ENCODE measurements at regions not wholly inside any gene's neighbourhood (a gene's known extent, or its start where the extent isn't known, plus 50 kb on each side); places are given as distances from the start of the nearest gene placed in this dataset.

- TF ChIP-seq POLR2A (IDR thresholded peaks at IDR 0.05; ENCODE audit: extremely low read depth, insufficient read length), result no peak
- no peak for TF ChIP-seq CTCF (IDR thresholded peaks at IDR 0.05; ENCODE audit: low read depth, low read length)
- TF ChIP-seq MAX (IDR thresholded peaks at IDR 0.05; ENCODE audit: low read depth, low read length), result no peak
- no peak for TF ChIP-seq MYC (IDR thresholded peaks at IDR 0.05; ENCODE audit: low read depth, low read length)
- DNase-seq (ENCODE audit: low read depth), result no peak
- no peak overlapping the region for H3K4me3 ChIP-seq (ENCODE audit: low read depth, low read length)
Measured at GRCh38 chr11:97638641-97639224, 1248.9 kb downstream of the JRKL start.

GRCh38 chr11:97641988-97642387 lies 1252.2 kb downstream of the JRKL start:
- no peak overlapping the region for H3K4me3 ChIP-seq (ENCODE audit: low read depth, low read length)
- no peak for TF ChIP-seq POLR2A (IDR thresholded peaks at IDR 0.05; ENCODE audit: extremely low read depth, insufficient read length)
- no peak for TF ChIP-seq CTCF (IDR thresholded peaks at IDR 0.05; ENCODE audit: low read depth, low read length)
- TF ChIP-seq MAX (IDR thresholded peaks at IDR 0.05; ENCODE audit: low read depth, low read length), result no peak
- TF ChIP-seq MYC (IDR thresholded peaks at IDR 0.05; ENCODE audit: low read depth, low read length), result no peak
- DNase-seq (ENCODE audit: low read depth), result no peak

GRCh38 chr11:97645736-97646135 lies 1255.9 kb downstream of the JRKL start:
- DNase-seq (ENCODE audit: low read depth), result no peak
- TF ChIP-seq MYC (IDR thresholded peaks at IDR 0.05; ENCODE audit: low read depth, low read length), result no peak
- TF ChIP-seq CTCF (IDR thresholded peaks at IDR 0.05; ENCODE audit: low read depth, low read length), result no peak
- TF ChIP-seq MAX (IDR thresholded peaks at IDR 0.05; ENCODE audit: low read depth, low read length), result no peak
- no peak for TF ChIP-seq POLR2A (IDR thresholded peaks at IDR 0.05; ENCODE audit: extremely low read depth, insufficient read length)
- H3K4me3 ChIP-seq (ENCODE audit: low read depth, low read length), result no peak overlapping the region

GRCh38 chr11:97656356-97656755 lies 1266.5 kb downstream of the JRKL start:
- H3K4me3 ChIP-seq (ENCODE audit: low read depth, low read length), result no peak overlapping the region
- no peak for TF ChIP-seq CTCF (IDR thresholded peaks at IDR 0.05; ENCODE audit: low read depth, low read length)
- TF ChIP-seq MYC (IDR thresholded peaks at IDR 0.05; ENCODE audit: low read depth, low read length), result no peak
- TF ChIP-seq POLR2A (IDR thresholded peaks at IDR 0.05; ENCODE audit: extremely low read depth, insufficient read length), result no peak
- no peak for TF ChIP-seq MAX (IDR thresholded peaks at IDR 0.05; ENCODE audit: low read depth, low read length)
- DNase-seq (ENCODE audit: low read depth), result no peak

- TF ChIP-seq CTCF (IDR thresholded peaks at IDR 0.05; ENCODE audit: low read depth, low read length) (no peak), POLR2A (IDR thresholded peaks at IDR 0.05; ENCODE audit: extremely low read depth, insufficient read length) (no peak)
- DNase-seq (ENCODE audit: low read depth), result no peak
- H3K4me3 ChIP-seq (ENCODE audit: low read depth, low read length), result no peak overlapping the region
Measured at GRCh38 chr11:97657852-97658251, 1268.0 kb downstream of the JRKL start.

- DNase-seq (ENCODE audit: low read depth), result no peak
- TF ChIP-seq MAX (IDR thresholded peaks at IDR 0.05; ENCODE audit: low read depth, low read length) (no peak), MYC (IDR thresholded peaks at IDR 0.05; ENCODE audit: low read depth, low read length) (no peak), CTCF (IDR thresholded peaks at IDR 0.05; ENCODE audit: low read depth, low read length) (no peak), POLR2A (IDR thresholded peaks at IDR 0.05; ENCODE audit: extremely low read depth, insufficient read length) (no peak)
- H3K4me3 ChIP-seq (ENCODE audit: low read depth, low read length), result no peak overlapping the region
Measured at GRCh38 chr11:97667057-97667456, 1277.2 kb downstream of the JRKL start.

Data from NB4 (cell line).